Sigmoid colon (tissue), 4 donors: ENCODE measurements at regions not wholly inside any gene's neighbourhood (a gene's known extent, or its start where the extent isn't known, plus 50 kb on each side); places are given as distances from the start of the nearest gene placed in this dataset.

Experiments used
- EP300 ChIP-seq, 4 donors: sonication (generic); formaldehyde crosslinking; IDR thresholded peaks; one replicate each; pipeline ENCODE4 v1.6.1; 2017; ENCODE audit warnings: antibody characterized with exemption in 4 of 4
- POLR2A ChIP-seq, 2 donors: fragments of 450-650 bp; IDR thresholded peaks; one replicate each; pipeline ENCODE4 v1.6.1; 2016; ENCODE audit warnings: antibody characterized with exemption in 2 of 2, mild to moderate bottlenecking in 2 of 2, moderate library complexity in 2 of 2
- TF ChIP-seq, protein P1 (sequence below), 4 experiments: fragments of 450-650 bp in 3 of 4; fragments of 200-600 bp in 1 of 4; IDR thresholded peaks; one replicate each; pipeline ENCODE4 v1.5.1; 2016 to 2019; ENCODE audit warnings: antibody characterized with exemption in 4 of 4, mild to moderate bottlenecking in 3 of 4, moderate library complexity in 2 of 4

DNA sequence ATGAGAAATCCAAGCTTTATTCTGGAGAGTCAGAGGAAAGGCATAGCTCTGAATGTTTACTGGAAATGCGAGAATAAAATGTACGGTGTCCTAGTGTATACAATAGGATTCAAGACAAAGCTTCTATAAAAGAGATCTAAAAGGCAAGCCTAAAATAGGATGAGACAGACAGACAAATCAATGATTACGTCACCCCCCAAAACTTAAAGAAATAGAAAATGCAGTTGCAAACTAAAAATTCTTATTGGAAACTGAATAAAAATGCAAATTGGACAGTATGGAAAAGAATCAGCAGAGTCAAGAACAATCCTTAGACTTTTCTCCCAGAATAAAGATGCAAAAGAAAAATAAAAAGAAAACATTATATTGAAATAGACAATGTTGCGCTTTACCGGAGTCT is 245.9 kb downstream of the POM121L12 start:
- TF ChIP-seq, protein P1, sequence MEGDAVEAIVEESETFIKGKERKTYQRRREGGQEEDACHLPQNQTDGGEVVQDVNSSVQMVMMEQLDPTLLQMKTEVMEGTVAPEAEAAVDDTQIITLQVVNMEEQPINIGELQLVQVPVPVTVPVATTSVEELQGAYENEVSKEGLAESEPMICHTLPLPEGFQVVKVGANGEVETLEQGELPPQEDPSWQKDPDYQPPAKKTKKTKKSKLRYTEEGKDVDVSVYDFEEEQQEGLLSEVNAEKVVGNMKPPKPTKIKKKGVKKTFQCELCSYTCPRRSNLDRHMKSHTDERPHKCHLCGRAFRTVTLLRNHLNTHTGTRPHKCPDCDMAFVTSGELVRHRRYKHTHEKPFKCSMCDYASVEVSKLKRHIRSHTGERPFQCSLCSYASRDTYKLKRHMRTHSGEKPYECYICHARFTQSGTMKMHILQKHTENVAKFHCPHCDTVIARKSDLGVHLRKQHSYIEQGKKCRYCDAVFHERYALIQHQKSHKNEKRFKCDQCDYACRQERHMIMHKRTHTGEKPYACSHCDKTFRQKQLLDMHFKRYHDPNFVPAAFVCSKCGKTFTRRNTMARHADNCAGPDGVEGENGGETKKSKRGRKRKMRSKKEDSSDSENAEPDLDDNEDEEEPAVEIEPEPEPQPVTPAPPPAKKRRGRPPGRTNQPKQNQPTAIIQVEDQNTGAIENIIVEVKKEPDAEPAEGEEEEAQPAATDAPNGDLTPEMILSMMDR (IDR thresholded peaks at IDR 0.05): no peak
- TF ChIP-seq POLR2A (IDR thresholded peaks at IDR 0.05) (no peak), EP300 (IDR thresholded peaks at IDR 0.05) (no peak)
